ENCODE measurements at regions not wholly inside any gene's neighbourhood (a gene's known extent, or its start where the extent isn't known, plus 50 kb on each side); places are given as distances from the start of the nearest gene placed in this dataset.

DNA sequence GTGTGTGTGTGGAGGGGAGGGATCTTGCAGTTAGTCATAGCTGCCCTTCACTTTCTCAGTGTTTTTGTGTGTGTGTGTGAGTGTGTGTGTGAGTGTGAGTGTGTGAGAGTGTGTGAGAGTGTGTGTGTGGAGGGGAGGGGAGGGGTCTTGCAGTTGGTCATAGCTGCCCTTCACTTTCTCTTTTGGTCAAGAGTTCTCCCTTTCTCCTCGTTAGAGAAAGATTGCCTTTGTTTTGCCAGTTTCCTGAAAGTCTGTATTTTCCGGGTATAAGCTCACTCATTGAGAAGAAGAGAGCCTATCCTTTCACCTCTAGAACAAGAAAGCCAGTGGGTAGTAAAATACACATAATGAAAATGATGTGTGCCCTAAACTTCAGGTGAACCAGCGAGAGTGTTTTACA is 75.2 kb upstream of the ENPP6 start:
- Mint-ChIP-seq H3K4me3 (no peak overlapping the region), H3K27me3 (no peaks in the 10 kb centered on the region), H3K4me1 (ENCODE audit: unreplicated experiment) (peaks cover 9% of the 10 kb centered on the region), H3K36me3 (no peaks in the 10 kb centered on the region), H3K9me3 (no peaks in the 10 kb centered on the region), H3K27ac (no peak overlapping the region)
- TF ChIP-seq, protein P1, sequence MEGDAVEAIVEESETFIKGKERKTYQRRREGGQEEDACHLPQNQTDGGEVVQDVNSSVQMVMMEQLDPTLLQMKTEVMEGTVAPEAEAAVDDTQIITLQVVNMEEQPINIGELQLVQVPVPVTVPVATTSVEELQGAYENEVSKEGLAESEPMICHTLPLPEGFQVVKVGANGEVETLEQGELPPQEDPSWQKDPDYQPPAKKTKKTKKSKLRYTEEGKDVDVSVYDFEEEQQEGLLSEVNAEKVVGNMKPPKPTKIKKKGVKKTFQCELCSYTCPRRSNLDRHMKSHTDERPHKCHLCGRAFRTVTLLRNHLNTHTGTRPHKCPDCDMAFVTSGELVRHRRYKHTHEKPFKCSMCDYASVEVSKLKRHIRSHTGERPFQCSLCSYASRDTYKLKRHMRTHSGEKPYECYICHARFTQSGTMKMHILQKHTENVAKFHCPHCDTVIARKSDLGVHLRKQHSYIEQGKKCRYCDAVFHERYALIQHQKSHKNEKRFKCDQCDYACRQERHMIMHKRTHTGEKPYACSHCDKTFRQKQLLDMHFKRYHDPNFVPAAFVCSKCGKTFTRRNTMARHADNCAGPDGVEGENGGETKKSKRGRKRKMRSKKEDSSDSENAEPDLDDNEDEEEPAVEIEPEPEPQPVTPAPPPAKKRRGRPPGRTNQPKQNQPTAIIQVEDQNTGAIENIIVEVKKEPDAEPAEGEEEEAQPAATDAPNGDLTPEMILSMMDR (conservative IDR thresholded peaks at IDR 0.05) = no peak
- DNase-seq (ENCODE audit: extremely low spot score, unreplicated experiment) = no peak

DNA sequence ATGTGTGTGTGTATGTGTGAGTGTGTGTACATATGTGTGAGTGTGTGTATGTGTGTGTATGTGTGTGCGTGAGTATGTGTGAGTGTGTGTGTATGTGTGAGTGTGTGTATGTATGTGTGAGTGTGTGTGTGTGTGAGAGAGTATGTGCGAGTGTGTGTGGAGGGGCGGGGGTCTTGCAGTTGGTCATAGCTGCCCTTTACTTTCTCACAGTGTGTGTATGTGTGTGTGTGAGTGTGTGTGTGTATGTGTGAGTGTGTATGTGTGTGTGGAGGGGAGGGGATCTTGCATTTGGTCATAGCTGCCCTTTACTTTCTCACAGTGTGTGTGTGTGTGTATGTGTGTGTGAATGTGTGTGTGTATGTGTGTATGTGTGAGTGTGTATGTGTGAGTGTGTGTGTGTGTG is 74.8 kb upstream of the ENPP6 start:
- no peak for DNase-seq (ENCODE audit: extremely low spot score, unreplicated experiment)
- Mint-ChIP-seq H3K9me3 (no peaks in the 10 kb centered on the region), H3K27me3 (no peaks in the 10 kb centered on the region), H3K27ac (no peak overlapping the region), H3K4me1 (ENCODE audit: unreplicated experiment) (peaks cover 13% of the 10 kb centered on the region), H3K4me3 (no peak overlapping the region), H3K36me3 (no peaks in the 10 kb centered on the region)
- TF ChIP-seq, protein P1 (conservative IDR thresholded peaks at IDR 0.05) = no peak

DNA sequence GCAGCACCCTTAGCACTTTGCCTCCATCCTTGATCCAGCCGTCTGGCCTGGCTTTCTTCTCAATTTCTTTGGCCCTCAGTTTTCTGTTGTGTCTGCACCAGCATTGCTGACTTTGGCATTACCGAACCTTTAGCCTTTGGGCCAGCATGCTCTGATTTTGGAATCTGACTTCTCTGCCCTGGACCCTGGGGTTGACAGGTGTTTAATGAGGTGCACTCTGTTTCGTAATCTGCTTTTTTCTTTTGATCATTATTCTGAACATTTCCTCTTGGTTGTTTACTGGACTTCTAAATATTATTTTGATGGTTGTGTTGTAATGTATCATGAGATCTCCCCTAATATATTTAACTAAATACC is 71.5 kb upstream of the ENPP6 start:
- no peak overlapping the region for H3K4me3 Mint-ChIP-seq
- TF ChIP-seq, protein P1 (conservative IDR thresholded peaks at IDR 0.05) = no peak
- no peaks in the 10 kb centered on the region for H3K9me3 Mint-ChIP-seq
- H3K27me3 Mint-ChIP-seq = no peaks in the 10 kb centered on the region
- no peaks in the 10 kb centered on the region for H3K36me3 Mint-ChIP-seq
- H3K27ac Mint-ChIP-seq = peak overlapping the region; percentile 93
- H3K4me1 Mint-ChIP-seq (ENCODE audit: unreplicated experiment) = peaks cover 14% of the 10 kb centered on the region
- DNase-seq (ENCODE audit: extremely low spot score, unreplicated experiment) = no peak

DNA sequence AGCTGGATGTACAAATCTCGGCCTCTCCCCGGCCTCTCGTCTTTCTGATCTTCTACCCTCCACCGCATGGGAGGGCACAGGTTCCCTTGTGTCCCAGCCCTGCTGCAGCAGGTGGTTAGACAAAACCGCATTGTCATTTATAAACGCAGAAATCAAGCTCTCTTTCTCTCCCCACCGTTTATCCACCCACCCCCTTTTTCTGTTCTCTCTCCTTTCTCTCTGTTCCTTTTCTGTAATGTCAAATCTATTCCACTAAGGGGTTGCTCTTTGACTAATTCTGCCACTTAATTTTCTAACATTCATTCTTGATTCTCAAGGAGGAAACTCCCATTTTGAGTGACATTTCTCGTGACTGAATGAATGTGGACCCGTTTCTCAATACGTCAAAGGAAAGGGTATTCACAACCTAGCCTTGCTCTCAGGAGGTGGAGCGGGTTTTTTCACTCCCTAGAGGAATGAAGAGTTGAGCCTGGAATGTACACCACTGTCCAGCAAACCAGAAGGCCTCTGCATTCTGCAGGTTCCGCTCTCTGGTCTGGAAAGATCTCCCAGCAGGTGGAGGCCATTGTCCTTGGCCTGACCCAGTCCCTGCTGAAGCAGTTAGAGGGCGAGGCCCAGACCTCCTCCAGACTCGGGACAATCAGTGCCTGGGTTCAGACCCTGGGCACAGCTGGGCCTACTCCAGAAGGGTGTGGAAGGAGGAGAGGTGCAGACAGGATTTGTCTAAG is 70.9 kb upstream of the ENPP6 start:
- peaks cover 14% of the 10 kb centered on the region for H3K4me1 Mint-ChIP-seq (ENCODE audit: unreplicated experiment)
- H3K36me3 Mint-ChIP-seq = no peaks in the 10 kb centered on the region
- DNase-seq (ENCODE audit: extremely low spot score, unreplicated experiment) = no peak
- H3K9me3 Mint-ChIP-seq = no peaks in the 10 kb centered on the region
- H3K27me3 Mint-ChIP-seq = no peaks in the 10 kb centered on the region
- peak overlapping the region; percentile 93 for H3K27ac Mint-ChIP-seq
- TF ChIP-seq, protein P1 (conservative IDR thresholded peaks at IDR 0.05) = no peak
- peak overlapping the region; percentile 76 for H3K4me3 Mint-ChIP-seq

DNA sequence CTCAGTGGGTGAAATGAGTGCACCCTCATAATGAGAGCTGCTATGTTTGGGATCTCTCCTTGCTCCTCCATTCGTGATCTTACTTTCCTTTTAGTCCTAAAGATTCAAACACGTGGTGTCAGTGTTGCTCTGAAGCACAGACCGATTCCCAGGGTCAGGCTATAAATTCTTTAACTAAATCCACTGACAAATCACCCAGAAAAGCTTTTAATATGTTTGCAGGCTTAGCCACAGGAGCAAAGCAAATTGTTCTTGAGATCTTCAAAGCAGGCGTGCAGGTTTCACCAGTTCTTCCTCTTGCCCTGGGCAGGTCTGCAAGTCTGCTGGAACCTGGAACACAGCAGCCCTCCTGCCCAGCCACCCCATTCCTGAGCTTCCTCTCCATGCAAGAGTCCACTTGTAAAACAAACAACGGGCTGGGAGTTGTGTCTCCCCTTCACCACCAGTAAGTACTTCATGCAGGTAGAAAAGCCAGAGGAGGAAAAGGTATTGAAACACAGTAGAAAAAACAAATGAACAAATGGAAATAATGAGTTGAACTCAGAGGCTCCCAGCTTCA is 70.1 kb upstream of the ENPP6 start:
- H3K9me3 Mint-ChIP-seq = no peaks in the 10 kb centered on the region

More for the DNA sequence above, 70.1 kb upstream of the ENPP6 start:
- H3K4me1 Mint-ChIP-seq (ENCODE audit: unreplicated experiment) = peaks cover 14% of the 10 kb centered on the region
- DNase-seq (ENCODE audit: extremely low spot score, unreplicated experiment) = no peak
- peak overlapping the region; percentile 93 for H3K27ac Mint-ChIP-seq
- H3K36me3 Mint-ChIP-seq = no peaks in the 10 kb centered on the region
- TF ChIP-seq, protein P1 (conservative IDR thresholded peaks at IDR 0.05) = no peak
- peak overlapping the region; percentile 76 for H3K4me3 Mint-ChIP-seq
- H3K27me3 Mint-ChIP-seq = no peaks in the 10 kb centered on the region

Measured in type B pancreatic cell (in vitro differentiated cells).